DLD1 (cell line): ENCODE measurements at regions not wholly inside any gene's neighbourhood (a gene's known extent, or its start where the extent isn't known, plus 50 kb on each side); places are given as distances from the start of the nearest gene placed in this dataset.
"Not testable (repeated sequence)": the region's sequence is repeated elsewhere in the genome, so short reads cannot be mapped to it uniquely, and the experiment has no call there.

Experiments
- in situ Hi-C: cut with HindIII; loops from 2 replicates; pipeline ENCODE4 v1.10.0; 2017; ENCODE audit warnings: low sequenced_read_pairs

- in situ Hi-C loops: no loop called here
These were observed 322.0 kb upstream of the PPARGC1A start for GRCh38 chr4:24211856-24212255.

- in situ Hi-C loops: no loop called here
These were observed 320.6 kb upstream of the PPARGC1A start for GRCh38 chr4:24210332-24210902.

GRCh38 chr4:24209906-24210305, 320.1 kb upstream of the PPARGC1A start:
- in situ Hi-C loops: no loop called here

- in situ Hi-C loops: no loop called here
These were observed 319.3 kb upstream of the PPARGC1A start for GRCh38 chr4:24209131-24209530.

GRCh38 chr4:24208691-24209090, 318.8 kb upstream of the PPARGC1A start:
- in situ Hi-C loops: no loop called here

- in situ Hi-C loops: not testable (repeated sequence)
These were observed 314.9 kb upstream of the PPARGC1A start for GRCh38 chr4:24204708-24205107.

GRCh38 chr4:24203926-24204325, 314.1 kb upstream of the PPARGC1A start:
- in situ Hi-C loops: no loop called here

- in situ Hi-C loops: no loop called here
These were observed 312.7 kb upstream of the PPARGC1A start for GRCh38 chr4:24202579-24202978.

GRCh38 chr4:24197955-24198354, 308.1 kb upstream of the PPARGC1A start:
- in situ Hi-C loops: no loop called here

- in situ Hi-C loops: no loop called here
These were observed 306.9 kb upstream of the PPARGC1A start for GRCh38 chr4:24196785-24197184.

- in situ Hi-C loops: no loop called here
These were observed 306.3 kb upstream of the PPARGC1A start for GRCh38 chr4:24195991-24196736.

- in situ Hi-C loops: no loop called here
These were observed 302.3 kb upstream of the PPARGC1A start for GRCh38 chr4:24192018-24192641.

GRCh38 chr4:24190761-24191695, 301.2 kb upstream of the PPARGC1A start:
- in situ Hi-C loops: no loop called here

GRCh38 chr4:24188459-24188858, 298.6 kb upstream of the PPARGC1A start:
- in situ Hi-C loops: no loop called here

GRCh38 chr4:24186466-24186865, 296.6 kb upstream of the PPARGC1A start:
- in situ Hi-C loops: no loop called here

- in situ Hi-C loops: no loop called here
These were observed 291.2 kb upstream of the PPARGC1A start for GRCh38 chr4:24181005-24181404.

- in situ Hi-C loops: no loop called here
These were observed 290.7 kb upstream of the PPARGC1A start for GRCh38 chr4:24180586-24180985.

- in situ Hi-C loops: no loop called here
These were observed 289.5 kb upstream of the PPARGC1A start for GRCh38 chr4:24179201-24179840.

- in situ Hi-C loops: not testable (repeated sequence)
These were observed 287.6 kb upstream of the PPARGC1A start for GRCh38 chr4:24177443-24177842.

GRCh38 chr4:24175707-24176106, 285.9 kb upstream of the PPARGC1A start:
- in situ Hi-C loops: no loop called here

- in situ Hi-C loops: no loop called here
These were observed 284.8 kb upstream of the PPARGC1A start for GRCh38 chr4:24174602-24175001.
